Neural progenitor cell (in vitro differentiated cells): ENCODE measurements at regions not wholly inside any gene's neighbourhood (a gene's known extent, or its start where the extent isn't known, plus 50 kb on each side); places are given as distances from the start of the nearest gene placed in this dataset.

ENCODE experiments used
- CTCF ChIP-seq: fragments of 200-600 bp; sonication (generic); IDR thresholded peaks from 2 replicates; pipeline ENCODE4 v1.5.1; 2017; ENCODE audit warnings: antibody characterized with exemption, mild to moderate bottlenecking
- EZH2 ChIP-seq: fragments of 200-600 bp; sonication (generic); IDR thresholded peaks from 2 replicates; pipeline ENCODE4 v1.6.1; 2017; ENCODE audit warnings: antibody characterized with exemption, mild to moderate bottlenecking, moderate library complexity
- EZH2phosphoT487 ChIP-seq: fragments of 200-600 bp; sonication (generic); IDR thresholded peaks from 2 replicates; pipeline ENCODE4 v1.6.1; 2017; ENCODE audit warnings: antibody characterized with exemption

GRCh38 chr10:52659085-52659484, 113.5 kb downstream of the MBL2 start:
- TF ChIP-seq CTCF (no peak), EZH2phosphoT487 (no peak), EZH2 (no peak)
